ENCODE measurements at regions not wholly inside any gene's neighbourhood (a gene's known extent, or its start where the extent isn't known, plus 50 kb on each side); places are given as distances from the start of the nearest gene placed in this dataset.

- Histone ChIP-seq H3K4me3 (ENCODE audit: control insufficient read depth in 2 of 3, extremely low read depth in 1 of 3, insufficient read depth in 2 of 3, low read depth in 1 of 3, low read length in 3 of 3) (no peak overlapping the region), H4K20me1 (ENCODE audit: control insufficient read depth, extremely low read depth, insufficient read depth, low read length) (no peaks in the 10 kb centered on the region), H3K4me1 (ENCODE audit: control insufficient read depth, extremely low read depth, insufficient read depth, low read length) (peaks cover 4% of the 10 kb centered on the region), H3K79me2 (ENCODE audit: control insufficient read depth, insufficient read depth, low read length) (no peaks in the 10 kb centered on the region), H3K9ac (ENCODE audit: control insufficient read depth, extremely low read depth, insufficient read depth, low read length) (no peak overlapping the region), H3K9me3 (ENCODE audit: control insufficient read depth, low read depth, low read length) (no peaks in the 10 kb centered on the region), H3K27ac (ENCODE audit: control insufficient read depth, insufficient read depth, low read length) (no peak overlapping the region), H3K27me3 (ENCODE audit: control insufficient read depth, extremely low read depth, insufficient read depth, low read length) (no peaks in the 10 kb centered on the region), H2AFZ (ENCODE audit: control insufficient read depth, low read length) (no peak overlapping the region), H3K9me1 (ENCODE audit: control insufficient read depth, extremely low read depth, insufficient read depth, low read length) (no peaks in the 10 kb centered on the region), H3K4me2 (ENCODE audit: control insufficient read depth, extremely low read depth, insufficient read depth, low read depth, low read length) (no peak overlapping the region), H3K36me3 (ENCODE audit: control insufficient read depth in 2 of 2, extremely low read depth in 1 of 2, insufficient read depth in 2 of 2, low read length in 2 of 2) (no peaks in the 10 kb centered on the region)
- peak; percentile 26 for FAIRE-seq
- no peak for TF ChIP-seq CTCF (optimal IDR thresholded peaks at IDR 0.05 in 1 of 3, IDR thresholded peaks at IDR 0.05 in 1 of 3, conservative IDR thresholded peaks at IDR 0.05 in 1 of 3; ENCODE audit: extremely low read depth in 1 of 3, insufficient read depth in 2 of 3, low read length in 3 of 3)
- TF ChIP-seq EZH2 (IDR thresholded peaks at IDR 0.05; ENCODE audit: low read length), result no peak
- dilution Hi-C loops (cut with MboI; ENCODE audit: extremely low pct_ligation_motif_present, low sequenced_read_pairs), result no loop called here
- DNase-seq (ENCODE audit: low read depth, low spot score), result no peak
Measured at GRCh38 chr5:58133631-58134296, 326.1 kb downstream of the PLK2 start.

- H3K4me2 ChIP-seq (ENCODE audit: control insufficient read depth, extremely low read depth, insufficient read depth, low read depth, low read length), result no peak overlapping the region
- no peaks in the 10 kb centered on the region for H3K79me2 ChIP-seq (ENCODE audit: control insufficient read depth, insufficient read depth, low read length)
- H3K36me3 ChIP-seq (ENCODE audit: control insufficient read depth in 2 of 2, extremely low read depth in 1 of 2, insufficient read depth in 2 of 2, low read length in 2 of 2), result no peaks in the 10 kb centered on the region
- H3K9me3 ChIP-seq (ENCODE audit: control insufficient read depth, low read depth, low read length), result no peaks in the 10 kb centered on the region
- DNase-seq (ENCODE audit: low read depth, low spot score) (no peak), FAIRE-seq (no peak)
- H3K4me1 ChIP-seq (ENCODE audit: control insufficient read depth, extremely low read depth, insufficient read depth, low read length), result peaks cover 4% of the 10 kb centered on the region
- dilution Hi-C loops (cut with MboI; ENCODE audit: extremely low pct_ligation_motif_present, low sequenced_read_pairs), result no loop called here
- H3K27me3 ChIP-seq (ENCODE audit: control insufficient read depth, extremely low read depth, insufficient read depth, low read length), result no peaks in the 10 kb centered on the region
- H3K9ac ChIP-seq (ENCODE audit: control insufficient read depth, extremely low read depth, insufficient read depth, low read length), result no peak overlapping the region
- H2AFZ ChIP-seq (ENCODE audit: control insufficient read depth, low read length), result no peak overlapping the region
- no peak overlapping the region for H3K4me3 ChIP-seq (ENCODE audit: control insufficient read depth in 2 of 3, extremely low read depth in 1 of 3, insufficient read depth in 2 of 3, low read depth in 1 of 3, low read length in 3 of 3)
- no peaks in the 10 kb centered on the region for H4K20me1 ChIP-seq (ENCODE audit: control insufficient read depth, extremely low read depth, insufficient read depth, low read length)
- no peak for TF ChIP-seq CTCF (optimal IDR thresholded peaks at IDR 0.05 in 1 of 3, IDR thresholded peaks at IDR 0.05 in 1 of 3, conservative IDR thresholded peaks at IDR 0.05 in 1 of 3; ENCODE audit: extremely low read depth in 1 of 3, insufficient read depth in 2 of 3, low read length in 3 of 3)
- no peak for TF ChIP-seq EZH2 (IDR thresholded peaks at IDR 0.05; ENCODE audit: low read length)
- H3K9me1 ChIP-seq (ENCODE audit: control insufficient read depth, extremely low read depth, insufficient read depth, low read length), result no peaks in the 10 kb centered on the region
- H3K27ac ChIP-seq (ENCODE audit: control insufficient read depth, insufficient read depth, low read length), result no peak overlapping the region
Measured at GRCh38 chr5:58133216-58133615, 326.7 kb downstream of the PLK2 start.
